GM19463 (cell line): ENCODE measurements at regions not wholly inside any gene's neighbourhood (a gene's known extent, or its start where the extent isn't known, plus 50 kb on each side); places are given as distances from the start of the nearest gene placed in this dataset.

Source experiments
- ATAC-seq: cut with Tn5 transposase; IDR thresholded peaks from one replicate; pipeline ENCODE4 v1.9.1; 2021; ENCODE audit warnings: mild to moderate bottlenecking, moderate library complexity; ENCODE audit not compliant: unreplicated experiment

DNA sequence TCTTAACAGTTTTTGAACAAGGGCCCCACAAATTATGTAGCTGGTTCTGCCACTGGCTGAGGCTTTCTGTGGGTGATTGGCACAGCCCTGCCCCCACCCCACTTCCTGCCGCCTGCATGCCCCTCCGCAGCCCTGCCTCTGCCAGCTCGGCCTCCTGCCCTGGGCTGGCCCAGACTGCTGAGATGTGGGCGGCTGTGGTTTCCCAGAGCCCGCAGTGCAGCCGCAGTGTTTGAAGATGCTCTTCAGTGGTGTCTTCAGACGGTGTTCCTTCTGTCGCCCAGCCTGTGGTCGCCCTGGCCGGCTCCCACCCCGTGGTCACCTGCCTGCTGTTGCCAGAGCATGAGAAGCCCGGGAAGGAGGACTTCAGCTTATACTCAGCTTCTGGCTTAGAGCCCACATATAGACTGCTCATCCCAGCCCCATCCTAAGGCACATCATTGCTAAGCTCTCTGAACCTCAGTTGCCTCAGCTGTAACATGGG is 154.3 kb downstream of the VEGFA start:
- ATAC-seq, result peak; percentile 92

DNA sequence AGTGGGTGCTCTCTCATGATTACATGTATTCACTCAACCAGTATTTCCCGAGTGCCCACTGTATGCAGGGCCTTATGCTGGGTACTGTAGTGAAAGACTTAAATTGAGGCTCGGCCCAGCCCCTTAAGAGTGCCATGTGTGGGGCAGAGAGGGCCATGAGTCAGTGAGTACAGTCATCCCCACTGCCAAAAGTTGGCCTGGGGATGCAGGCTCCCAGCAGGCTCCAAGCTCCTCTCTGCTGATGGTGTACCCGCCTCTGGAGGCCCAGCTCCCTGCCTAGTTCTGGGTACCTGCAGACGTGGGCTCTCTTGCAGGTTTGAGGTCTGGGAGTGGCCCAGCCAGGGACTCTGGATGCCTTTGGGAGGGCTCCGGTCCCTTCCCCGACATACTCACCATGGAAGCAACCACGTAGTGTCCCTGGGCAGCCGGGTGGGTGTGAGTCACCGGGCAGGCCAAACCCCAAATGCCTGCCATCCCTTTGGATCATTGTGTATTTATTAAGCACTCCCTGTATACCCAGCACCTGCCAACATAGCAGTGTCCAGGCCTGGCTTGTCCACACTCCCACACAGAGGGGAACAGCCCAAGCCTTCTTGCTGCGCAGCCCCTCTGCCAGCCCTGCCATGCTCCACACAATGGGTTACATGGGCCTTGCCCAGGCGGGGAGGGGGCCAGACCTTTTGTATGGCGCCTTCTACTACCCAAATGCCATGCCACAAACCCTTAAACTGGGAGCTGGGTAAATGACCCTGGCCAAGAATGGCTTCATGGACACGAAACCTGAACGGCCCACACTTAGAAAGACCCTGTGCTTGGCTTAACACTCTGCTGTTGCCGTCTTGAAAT is 153.6 kb downstream of the VEGFA start:
- ATAC-seq, result no peak

DNA sequence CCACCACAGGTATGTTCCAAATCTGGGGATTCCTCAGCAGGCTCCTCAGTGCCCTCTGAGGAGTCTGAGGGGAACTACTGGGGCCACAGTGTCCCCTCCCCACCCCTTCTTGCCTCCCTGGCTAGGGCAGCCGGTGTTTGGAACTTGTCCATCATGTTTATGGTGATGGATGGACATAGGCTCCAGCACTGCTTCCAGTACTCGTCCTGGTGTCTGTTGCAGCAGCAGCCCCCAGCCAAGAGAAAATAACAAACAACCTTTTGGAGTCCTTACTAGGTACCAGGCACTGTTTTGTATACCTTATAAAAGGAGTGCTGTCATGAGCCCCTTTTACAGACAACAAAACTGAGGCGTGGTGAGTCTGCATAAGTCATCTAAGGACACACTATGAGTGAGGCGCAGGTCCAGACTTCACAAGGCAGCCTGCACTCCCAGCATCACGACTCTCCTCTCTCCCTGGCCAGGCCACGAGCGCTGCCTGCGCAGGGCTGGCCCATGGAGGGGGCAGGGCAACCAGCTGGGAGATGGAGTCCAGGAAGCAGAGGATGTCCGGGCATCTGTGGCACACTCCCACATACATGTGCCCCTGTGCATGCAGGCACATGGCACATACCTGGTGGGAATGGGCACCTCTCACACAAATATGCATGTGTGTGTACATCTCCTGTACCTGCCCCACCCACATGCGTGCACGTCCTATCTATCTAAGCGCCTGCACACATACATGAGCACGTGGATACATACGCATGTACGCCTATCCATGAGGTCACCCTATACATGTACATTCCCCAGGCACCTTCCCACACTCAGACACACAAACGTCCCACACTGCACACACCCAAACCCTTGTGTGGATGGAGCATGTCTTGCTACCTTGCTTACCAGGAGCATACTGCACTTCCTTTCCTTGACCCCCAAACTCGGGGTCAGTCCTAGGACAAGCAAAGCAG is 152.7 kb downstream of the VEGFA start:
- ATAC-seq, result no peak

DNA sequence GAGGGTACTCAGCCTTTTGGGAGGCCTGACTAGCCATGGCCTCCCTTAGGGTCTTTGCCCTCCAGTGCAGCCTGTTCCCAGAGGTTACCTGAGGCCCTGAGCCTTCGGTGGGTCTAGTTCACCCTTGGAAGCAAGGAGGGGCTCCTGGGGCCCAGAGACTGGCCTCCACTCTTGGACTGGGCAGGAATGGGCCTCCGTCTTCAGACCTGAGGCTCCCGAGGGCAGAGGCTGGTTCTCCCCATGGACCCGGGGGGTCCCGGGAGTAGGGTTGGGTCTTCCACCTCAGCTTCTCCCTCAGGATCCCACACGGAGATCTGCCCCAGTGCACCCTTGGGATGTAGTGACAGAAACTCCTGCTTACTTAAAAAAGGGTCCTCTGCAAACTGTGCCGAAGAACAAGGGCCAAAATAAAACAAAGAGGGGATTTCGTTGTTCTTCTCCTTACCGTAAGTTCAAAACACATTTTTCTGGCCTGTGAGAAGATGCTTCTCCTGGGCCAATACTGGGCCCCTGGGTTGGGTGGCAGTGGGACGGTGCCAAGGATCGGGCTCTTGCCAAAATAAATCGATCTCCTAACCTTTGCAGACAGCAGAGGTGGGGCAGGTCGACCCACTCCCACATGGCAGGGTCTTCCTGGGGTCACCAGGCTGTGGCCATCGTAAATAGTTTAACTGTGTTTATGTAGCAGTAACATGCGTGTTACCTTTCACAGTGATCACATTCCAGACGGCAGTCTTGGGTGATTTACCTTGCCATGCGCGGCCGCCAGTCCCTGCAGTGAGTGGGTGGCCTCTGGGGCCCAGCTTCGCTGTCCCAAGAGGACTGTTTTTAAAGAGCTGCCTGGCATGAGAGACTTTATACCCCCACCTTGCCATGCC is 151.8 kb downstream of the VEGFA start:
- ATAC-seq, result no peak

- ATAC-seq, result no peak
Measured at GRCh38 chr6:43921039-43921438, 151.0 kb downstream of the VEGFA start.

GRCh38 chr6:43919774-43920173 is 149.8 kb downstream of the VEGFA start:
- no peak for ATAC-seq

DNA sequence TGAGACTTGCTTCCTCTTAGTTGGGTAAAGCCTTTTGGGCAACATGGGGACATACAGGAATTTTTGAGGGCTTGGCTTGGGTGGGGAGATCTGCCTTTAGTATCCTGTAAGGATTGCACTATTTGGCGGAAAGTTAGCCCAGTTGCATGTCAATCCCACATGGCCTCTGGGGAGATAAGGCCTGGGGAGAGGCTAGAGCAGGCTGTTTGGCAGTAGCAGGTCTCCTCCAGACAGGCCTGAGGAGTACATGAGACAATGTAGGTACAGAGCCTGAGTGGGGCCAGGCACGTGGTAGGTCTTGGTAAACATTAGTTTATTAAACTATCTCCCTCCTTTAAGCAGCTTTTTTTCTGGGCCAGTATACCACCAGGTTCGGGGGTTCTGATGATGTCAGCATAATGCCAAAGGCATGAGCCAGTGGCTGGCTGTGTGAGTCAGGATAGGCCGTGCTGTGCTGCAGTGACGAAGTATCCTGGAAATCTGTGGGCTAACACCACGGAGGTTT is 147.9 kb downstream of the VEGFA start:
- ATAC-seq, result no peak

DNA sequence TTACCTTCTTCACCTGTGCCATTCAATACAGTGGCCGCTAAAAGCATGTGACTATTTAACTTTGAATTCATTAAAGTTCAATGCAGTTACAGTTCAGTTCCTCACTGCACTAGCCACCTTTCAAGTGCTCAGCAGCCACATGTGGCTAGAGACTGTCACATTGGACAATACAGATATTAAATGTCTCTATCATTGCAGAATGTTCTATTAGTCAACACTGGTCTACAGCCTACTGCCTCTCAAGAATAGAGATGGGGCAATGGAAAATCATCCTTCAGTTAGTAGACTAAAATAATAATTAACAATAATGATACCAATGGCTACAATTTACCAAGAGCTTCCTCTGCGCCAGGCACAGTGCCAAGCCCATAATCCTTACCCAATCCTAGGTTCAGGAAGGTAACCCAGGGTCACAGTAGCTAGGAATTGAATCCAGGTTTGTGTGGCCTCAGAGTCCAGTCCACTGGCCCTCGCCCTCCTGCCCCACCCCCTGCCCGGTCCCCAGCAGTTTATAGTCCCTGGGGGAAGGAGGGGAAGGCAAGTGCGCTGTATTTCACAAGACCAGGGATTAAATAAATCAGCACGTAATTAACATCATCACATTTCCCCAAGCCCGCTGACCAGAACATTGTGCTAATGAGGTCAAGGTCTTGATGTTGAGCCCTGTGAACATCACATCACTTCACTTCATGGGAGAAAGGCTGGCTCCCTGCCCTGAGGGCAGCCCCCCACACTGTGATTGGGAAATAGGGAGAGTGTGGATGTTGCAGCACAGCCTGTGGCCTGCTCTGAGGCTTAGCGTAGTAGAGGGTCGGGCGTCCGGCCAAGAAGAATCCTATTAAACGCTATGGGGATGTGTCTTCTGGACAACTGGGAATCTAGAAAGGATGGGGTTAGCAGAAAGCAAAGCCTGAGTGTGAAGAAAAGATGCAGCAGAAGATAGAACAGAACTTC is 147.2 kb downstream of the VEGFA start:
- no peak for ATAC-seq

- ATAC-seq, result no peak
Measured at GRCh38 chr6:43915986-43916923, 146.2 kb downstream of the VEGFA start.

DNA sequence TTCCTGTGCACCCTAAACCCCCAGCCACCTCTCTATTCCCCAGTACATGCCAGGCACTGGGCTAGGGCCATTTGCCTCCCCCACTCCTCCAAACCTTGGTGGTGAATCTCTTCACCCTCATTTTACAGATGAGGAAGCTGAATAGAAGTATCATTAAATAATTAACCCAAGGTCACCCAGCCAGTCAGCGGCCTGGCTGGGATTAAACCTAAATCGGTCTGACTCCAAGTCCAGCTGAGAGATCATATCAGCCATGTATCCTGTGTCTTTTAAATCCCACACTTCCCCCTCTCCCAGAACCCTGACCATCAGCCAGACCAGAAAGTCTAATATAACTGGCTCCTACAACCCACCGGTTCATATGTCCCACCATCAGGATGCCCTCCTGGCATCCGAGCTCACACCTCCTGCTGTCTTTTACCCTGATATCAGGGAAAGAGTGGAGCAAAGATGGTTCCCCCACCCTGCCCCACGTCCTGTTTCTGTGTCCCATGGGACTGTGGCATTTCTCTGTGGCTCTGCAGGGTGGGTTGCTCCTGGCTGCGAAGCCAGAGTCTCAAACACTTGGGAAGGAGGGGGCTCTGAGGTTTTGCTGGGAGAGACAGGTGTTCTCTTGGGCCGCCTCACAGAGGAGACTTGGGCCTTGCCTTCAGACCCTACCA is 145.3 kb downstream of the VEGFA start:
- no peak for ATAC-seq

- ATAC-seq, result no peak
Measured at GRCh38 chr6:43914272-43915147, 144.5 kb downstream of the VEGFA start.

- ATAC-seq, result no peak
Measured at GRCh38 chr6:43913375-43914271, 143.6 kb downstream of the VEGFA start.

- no peak for ATAC-seq
Measured at GRCh38 chr6:43912598-43913371, 142.8 kb downstream of the VEGFA start.

DNA sequence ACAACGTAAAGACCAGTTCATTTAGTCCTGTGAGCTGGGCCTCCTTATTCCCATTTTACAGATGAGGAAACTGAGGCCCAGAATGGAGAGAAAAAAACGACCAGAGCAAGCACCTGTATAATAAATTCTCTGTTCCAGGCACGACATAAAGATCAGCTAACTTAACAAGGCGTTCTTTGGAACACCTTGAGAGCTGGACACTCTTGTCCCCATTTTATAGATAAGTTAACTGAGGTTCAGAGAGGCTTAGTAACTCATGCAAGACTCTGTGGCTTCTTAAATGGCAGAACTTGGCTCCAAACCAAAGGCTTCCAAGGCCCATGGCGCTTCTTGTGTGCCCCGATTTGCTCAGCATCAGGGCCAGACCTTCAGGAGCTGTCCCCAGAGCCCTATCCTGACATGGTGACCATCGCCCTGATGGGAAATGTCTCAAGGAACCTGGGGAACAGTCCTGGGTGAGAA is 142.1 kb downstream of the VEGFA start:
- ATAC-seq, result no peak
